NCI-H748 treated with DMSO at 0.1 percent for 48 hours (cell line): ENCODE measurements at regions not wholly inside any gene's neighbourhood (a gene's known extent, or its start where the extent isn't known, plus 50 kb on each side); places are given as distances from the start of the nearest gene placed in this dataset.

Source experiments
- DNase-seq: peaks from one replicate; lab custom pipeline; 2025; lab: John Stamatoyannopoulos, UW

- no peak for DNase-seq
Observed at GRCh38 chr3:187823746-187824145, 78.5 kb upstream of the BCL6 start.

- no peak for DNase-seq
Observed at GRCh38 chr3:187827723-187828122, 82.5 kb upstream of the BCL6 start.

DNA sequence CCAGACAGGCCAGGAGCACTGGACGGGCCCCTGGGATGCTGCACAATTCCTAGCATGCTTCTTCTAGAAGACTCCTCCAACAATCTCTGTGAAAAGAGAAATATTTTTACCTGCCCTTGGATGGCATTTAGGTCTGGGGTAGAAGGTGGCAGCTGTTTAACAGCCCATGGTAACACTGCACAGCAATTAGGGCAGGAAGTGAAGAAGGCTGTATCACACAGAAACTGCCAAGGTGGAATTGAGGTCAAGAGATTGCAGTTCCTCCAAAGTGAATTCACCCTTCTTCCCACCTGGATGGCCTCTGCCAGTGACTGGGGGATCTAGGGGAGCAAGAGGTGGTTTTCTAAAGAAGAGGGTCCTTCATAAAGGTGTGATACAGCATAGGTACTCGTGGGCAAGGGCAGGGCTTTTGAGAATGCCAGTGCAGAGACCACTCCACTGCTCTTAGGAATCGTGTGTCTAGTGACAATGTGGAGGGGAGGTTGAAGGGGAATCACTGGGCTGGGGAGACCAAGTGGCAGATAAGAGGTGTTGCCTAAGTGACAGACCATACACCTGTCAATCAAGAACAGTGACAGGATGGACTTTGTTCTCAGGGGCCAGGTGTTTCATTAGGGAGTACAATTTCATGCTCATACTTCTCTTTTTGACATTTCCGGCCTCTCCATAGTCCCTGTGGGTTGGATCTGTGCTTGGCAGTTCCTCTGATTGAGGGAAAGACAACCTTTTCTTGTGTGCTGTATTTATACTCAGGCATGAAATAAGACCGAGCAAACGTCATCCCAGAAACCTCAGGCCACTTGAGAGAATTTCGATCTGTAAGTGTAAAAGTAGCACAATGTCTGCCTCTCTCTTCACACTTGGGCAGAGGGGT is 83.5 kb upstream of the BCL6 start:
- DNase-seq, result no peak

GRCh38 chr3:187830181-187830580 is 84.9 kb upstream of the BCL6 start:
- no peak for DNase-seq

GRCh38 chr3:187831125-187832051 is 86.1 kb upstream of the BCL6 start:
- DNase-seq, result no peak

- DNase-seq, result no peak
Observed at GRCh38 chr3:187832202-187832601, 86.9 kb upstream of the BCL6 start.

GRCh38 chr3:187833375-187833774 is 88.1 kb upstream of the BCL6 start:
- DNase-seq, result no peak

DNA sequence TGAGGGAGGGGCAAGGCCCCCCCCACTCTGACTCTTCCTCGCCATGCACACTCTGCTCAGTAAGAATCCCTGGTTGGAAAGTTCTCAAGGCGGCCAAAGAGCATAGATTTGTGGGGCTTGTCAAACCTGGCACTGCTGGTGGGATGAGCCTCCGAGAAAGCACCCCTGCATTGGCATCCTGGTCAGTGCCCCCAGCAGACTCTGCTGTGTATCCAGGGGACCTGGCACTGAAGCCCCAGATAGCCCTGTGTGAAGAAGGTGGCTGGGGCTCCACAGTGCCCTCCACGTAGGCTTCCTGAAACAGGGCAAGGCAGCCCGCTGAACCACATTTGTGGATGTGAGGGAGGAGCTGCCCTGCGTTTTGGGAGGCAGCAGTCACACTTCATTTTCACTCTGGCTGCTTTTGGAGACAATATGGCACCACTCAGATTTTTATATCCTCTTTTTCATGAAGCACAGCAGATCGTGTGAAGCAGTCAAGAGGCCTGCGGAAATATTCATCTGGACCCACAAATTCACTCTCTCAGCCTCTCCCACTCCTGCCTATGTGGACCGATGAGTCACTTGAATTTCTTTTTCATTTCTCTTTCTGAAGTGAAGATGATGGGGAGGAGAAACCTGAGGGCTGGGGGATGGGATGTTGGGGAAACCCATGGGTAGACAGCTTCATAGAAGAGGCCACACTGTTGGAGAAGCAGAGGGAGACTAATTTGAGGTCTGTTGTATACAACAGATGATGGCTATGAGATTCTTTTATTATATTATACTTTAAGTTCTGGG is 88.7 kb upstream of the BCL6 start:
- DNase-seq, result no peak

- DNase-seq, result no peak
Observed at GRCh38 chr3:187836823-187837770, 91.8 kb upstream of the BCL6 start.

DNA sequence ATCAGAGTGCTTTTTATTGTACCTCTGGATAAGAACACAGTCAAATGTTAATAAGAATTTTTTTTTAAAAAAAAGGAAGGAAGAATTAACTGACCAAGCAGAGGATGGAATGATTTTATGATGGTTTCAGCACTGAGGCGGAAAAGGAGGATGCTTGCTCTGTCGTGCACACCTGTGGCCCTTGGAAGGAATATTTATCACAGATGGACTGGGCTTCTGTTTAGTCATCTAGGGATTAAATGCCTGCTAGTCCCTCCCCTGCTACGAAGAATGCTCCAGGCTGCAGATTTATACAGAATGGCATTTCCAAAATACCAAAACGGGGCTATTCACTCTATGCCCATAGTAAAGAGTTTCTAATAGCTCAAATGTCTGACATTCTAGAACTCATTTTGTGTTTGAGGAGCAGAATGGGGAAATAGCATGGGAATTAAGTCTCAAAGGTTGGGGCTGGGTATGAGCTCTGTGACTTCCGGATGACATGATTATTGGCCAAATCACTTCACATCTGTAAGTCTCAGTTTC is 92.8 kb upstream of the BCL6 start:
- no peak for DNase-seq

- no peak for DNase-seq
Observed at GRCh38 chr3:187839422-187839821, 94.2 kb upstream of the BCL6 start.

DNA sequence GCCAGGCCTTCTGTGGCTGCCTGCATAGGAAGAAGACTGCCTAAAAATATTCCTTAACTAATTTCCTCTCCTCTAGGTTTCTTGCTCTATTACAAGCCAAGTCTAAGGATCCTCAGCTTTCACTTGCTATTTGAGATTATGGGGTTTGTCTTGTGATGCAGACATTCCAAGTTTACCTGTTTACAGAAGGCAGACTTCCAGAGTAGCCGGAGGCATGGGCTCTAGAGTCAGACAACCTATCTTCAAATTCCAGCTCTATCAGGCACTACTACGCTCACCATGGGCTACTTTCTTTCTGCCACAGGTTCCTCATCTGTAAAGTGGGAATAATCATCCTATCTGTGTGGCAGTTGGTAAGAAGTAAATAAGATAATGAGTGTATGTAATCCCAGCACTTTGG is 95.6 kb upstream of the BCL6 start:
- no peak for DNase-seq

DNA sequence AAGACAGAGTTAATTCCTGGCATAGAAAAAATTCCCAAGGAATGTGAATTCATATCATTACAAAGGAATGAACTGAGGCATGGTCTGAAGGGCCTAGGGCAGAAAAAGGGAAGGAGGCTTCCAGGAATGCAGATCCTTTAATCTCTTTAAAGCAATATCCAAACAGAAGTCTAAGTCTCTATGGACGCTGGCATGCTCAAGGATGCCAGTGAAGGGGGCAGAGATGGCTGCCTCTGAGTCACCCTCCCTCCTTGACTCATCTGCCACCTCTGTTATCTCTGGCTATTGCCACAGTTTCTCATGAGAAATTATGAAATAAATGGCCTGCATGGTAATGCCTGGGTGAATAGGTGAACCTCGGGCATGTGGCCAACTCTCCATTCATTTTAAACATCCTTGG is 96.3 kb upstream of the BCL6 start:
- no peak for DNase-seq

DNA sequence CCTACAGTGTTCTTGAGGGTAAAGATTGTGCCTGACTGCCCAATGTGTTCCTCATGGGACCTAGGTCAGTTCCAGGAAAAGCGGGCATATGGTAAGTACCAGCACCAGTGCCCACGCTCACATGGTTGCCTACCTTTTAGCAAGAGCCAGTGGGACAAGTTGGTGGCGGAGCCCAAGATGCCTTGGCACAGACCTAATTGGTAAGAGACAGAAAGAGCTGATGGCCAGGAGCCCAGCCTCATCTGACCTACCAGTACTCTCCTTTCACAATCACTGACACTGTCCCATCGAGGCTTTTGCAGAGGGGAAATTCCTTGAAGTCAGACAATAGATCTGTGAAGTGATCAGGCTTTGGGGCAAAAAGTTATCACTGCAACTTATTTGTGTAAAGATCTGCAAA is 98.4 kb upstream of the BCL6 start:
- no peak for DNase-seq

- no peak for DNase-seq
Observed at GRCh38 chr3:187844708-187845107, 99.4 kb upstream of the BCL6 start.

- DNase-seq, result no peak
Observed at GRCh38 chr3:187845826-187846225, 100.6 kb upstream of the BCL6 start.

GRCh38 chr3:187848401-187848800 is 103.1 kb upstream of the BCL6 start:
- DNase-seq, result no peak

GRCh38 chr3:187849016-187849654 is 103.9 kb upstream of the BCL6 start:
- no peak for DNase-seq

DNA sequence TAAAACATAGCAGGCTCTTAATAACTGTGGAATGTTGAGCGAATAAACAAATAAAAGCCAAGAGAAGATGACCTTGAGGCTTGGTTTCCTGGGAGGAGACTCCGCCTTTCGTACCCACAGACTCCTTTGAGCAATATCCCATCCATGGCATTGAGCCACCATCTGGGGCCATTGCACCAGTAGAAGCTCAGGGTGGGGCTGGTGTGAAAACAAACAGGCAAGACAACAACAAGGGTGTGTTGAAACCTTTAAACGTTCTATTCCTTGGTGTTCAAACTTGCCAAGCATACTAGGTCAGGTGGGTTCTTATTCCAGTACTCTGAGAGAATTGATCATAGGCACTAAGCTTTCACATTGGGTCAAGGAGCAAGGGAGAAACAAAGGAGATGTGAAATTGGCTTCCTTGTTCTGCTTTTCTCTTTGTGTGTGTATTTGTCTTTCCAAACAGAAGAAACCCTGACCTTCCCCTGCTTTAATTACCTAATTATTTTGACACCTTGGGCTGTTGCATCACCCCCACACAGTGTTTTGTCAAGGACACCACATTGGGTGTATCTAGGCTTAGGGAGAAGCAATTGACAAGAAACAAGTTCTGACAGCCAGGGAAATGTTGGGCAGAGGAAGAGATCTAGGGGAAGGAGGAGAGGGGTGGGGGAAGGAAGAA is 105.1 kb upstream of the BCL6 start:
- no peak for DNase-seq
